ENCODE measurements at regions not wholly inside any gene's neighbourhood (a gene's known extent, or its start where the extent isn't known, plus 50 kb on each side); places are given as distances from the start of the nearest gene placed in this dataset.

GRCh38 chr15:73821181-73821580 lies 52.2 kb upstream of the TBC1D21 start:
- TF ChIP-seq CTCF (IDR thresholded peaks at IDR 0.05; ENCODE audit: low read depth, low read length) = no peak
- no peak for TF ChIP-seq POLR2A (IDR thresholded peaks at IDR 0.05; ENCODE audit: extremely low read depth, insufficient read length)

Data from NB4 (cell line).